GM23338 (cell line): ENCODE measurements at regions not wholly inside any gene's neighbourhood (a gene's known extent, or its start where the extent isn't known, plus 50 kb on each side); places are given as distances from the start of the nearest gene placed in this dataset.

Experiments used
- ATAC-seq: fragments of 200-7000 bp; cut with Tn5 transposase; 3 replicates; pipeline ENCODE4 v1.9.1; 2020
- DNase-seq: peaks from one replicate; pipeline ENCODE4 v3.0.0-alpha.2; 2015; ENCODE audit warnings: low spot score
- H2AFZ ChIP-seq: fragments of 200-600 bp; sonication (generic); 2 replicates; pipeline ENCODE4 v1.8.0; 2016; ENCODE audit warnings: antibody characterized with exemption, mild to moderate bottlenecking, moderate library complexity
- H3F3A ChIP-seq: fragments of 200-600 bp; sonication (generic); replicated peaks from 2 replicates; pipeline ENCODE4 v1.8.0; 2017; ENCODE audit warnings: antibody characterized with exemption, mixed run types, low read depth
- H3K27ac ChIP-seq: fragments of 200-600 bp; sonication (generic); 2 replicates; pipeline ENCODE4 v1.6.1; 2016; ENCODE audit warnings: low read depth
- H3K27me3 ChIP-seq: fragments of 200-600 bp; sonication (generic); 2 replicates; pipeline ENCODE4 v1.8.0; 2016; ENCODE audit warnings: mild to moderate bottlenecking, mixed run types, moderate library complexity; ENCODE audit not compliant: insufficient read depth
- H3K36me3 ChIP-seq: fragments of 200-600 bp; sonication (generic); 2 replicates; pipeline ENCODE4 v1.8.0; 2016; ENCODE audit warnings: mild to moderate bottlenecking; ENCODE audit not compliant: insufficient read depth
- H3K4me1 ChIP-seq: fragments of 200-600 bp; sonication (generic); 2 replicates; pipeline ENCODE4 v1.8.0; 2016; ENCODE audit warnings: mild to moderate bottlenecking, moderate library complexity; ENCODE audit not compliant: insufficient read depth
- H3K4me2 ChIP-seq: fragments of 200-600 bp; sonication (generic); 2 replicates; pipeline ENCODE4 v1.7.1; 2017; ENCODE audit warnings: mixed run types
- H3K4me3 ChIP-seq: fragments of 200-600 bp; sonication (generic); 2 replicates; pipeline ENCODE4 v1.6.1; 2016; ENCODE audit warnings: mixed run types
- H3K79me2 ChIP-seq: fragments of 200-600 bp; sonication (generic); replicated peaks from 2 replicates; pipeline ENCODE4 v1.8.0; 2017; ENCODE audit warnings: mild to moderate bottlenecking; ENCODE audit not compliant: insufficient read depth
- H3K9me2 ChIP-seq: fragments of 200-600 bp; sonication (generic); 2 replicates; pipeline ENCODE4 v1.8.0; 2017; ENCODE audit not compliant: insufficient read depth
- H4K20me1 ChIP-seq: fragments of 200-600 bp; sonication (generic); replicated peaks from 2 replicates; pipeline ENCODE4 v1.8.0; 2017; ENCODE audit warnings: mild to moderate bottlenecking; ENCODE audit not compliant: insufficient read depth
- H3K27ac Mint-ChIP-seq: 2 replicates; pipeline ENCODE4 v1.8.0; 2020; ENCODE audit warnings: inconsistent platforms, mild to moderate bottlenecking, moderate library complexity, mixed read lengths
- H3K27me3 Mint-ChIP-seq: 3 replicates; pipeline ENCODE4 v1.8.0; 2022; ENCODE audit warnings: low read depth, mild to moderate bottlenecking, moderate library complexity, mixed read lengths, inconsistent platforms; ENCODE audit not compliant: insufficient read depth, poor library complexity
- H3K36me3 Mint-ChIP-seq: 3 replicates; pipeline ENCODE4 v1.8.0; 2021; ENCODE audit warnings: low read depth, mild to moderate bottlenecking, inconsistent platforms, moderate library complexity, mixed read lengths
- H3K4me1 Mint-ChIP-seq: 3 replicates; pipeline ENCODE4 v1.8.0; 2020; ENCODE audit warnings: mild to moderate bottlenecking, inconsistent platforms, mixed read lengths
- H3K4me3 Mint-ChIP-seq: 3 replicates; pipeline ENCODE4 v1.8.0; 2021; ENCODE audit warnings: moderate library complexity, mild to moderate bottlenecking, inconsistent platforms, mixed read lengths
- H3K9me3 Mint-ChIP-seq: 3 replicates; pipeline ENCODE4 v1.8.0; 2020; ENCODE audit warnings: moderate library complexity, mild to moderate bottlenecking, inconsistent platforms, mixed read lengths
- CREB1 ChIP-seq: fragments of 250-450 bp; sonication (Bioruptor Pico); IDR thresholded peaks from 2 replicates; pipeline ENCODE4 v1.5.0; 2020; ENCODE audit warnings: low read depth, mild to moderate bottlenecking, moderate library complexity
- CTCF ChIP-seq, 2 experiments: fragments of 200-600 bp in 1 of 2; sonication (generic) in 1 of 2; conservative IDR thresholded peaks; 2 replicates each; pipeline versions ENCODE4 v1.5.1 to v1.6.1; 2016 to 2017; ENCODE audit warnings: antibody characterized with exemption in 2 of 2, low read depth in 2 of 2, mild to moderate bottlenecking in 2 of 2, moderate library complexity in 1 of 2
- ETS1 ChIP-seq: IDR thresholded peaks from 2 replicates; pipeline ENCODE4 v1.6.1; 2016; ENCODE audit warnings: antibody characterized with exemption
- EZH2 ChIP-seq: fragments of 200-600 bp; sonication (generic); IDR thresholded peaks from one replicate; pipeline ENCODE4 v1.8.0; 2017; ENCODE audit warnings: antibody characterized with exemption, mild to moderate bottlenecking, low read depth; ENCODE audit not compliant: unreplicated experiment
- EZH2phosphoT487 ChIP-seq: fragments of 200-600 bp; sonication (generic); IDR thresholded peaks from one replicate; pipeline ENCODE4 v1.8.1; 2018; ENCODE audit warnings: antibody characterized with exemption; ENCODE audit not compliant: unreplicated experiment
- JUNB ChIP-seq: IDR thresholded peaks from one replicate; pipeline ENCODE4 v1.6.1; 2016; ENCODE audit warnings: antibody characterized with exemption; ENCODE audit not compliant: unreplicated experiment
- NANOG ChIP-seq: IDR thresholded peaks from 2 replicates; pipeline ENCODE4 v1.6.1; 2016; ENCODE audit warnings: antibody characterized with exemption, borderline replicate concordance
- POLR2AphosphoS5 ChIP-seq: IDR thresholded peaks from 2 replicates; pipeline ENCODE4 v1.6.1; 2016; ENCODE audit warnings: antibody characterized with exemption, low read depth
- REST ChIP-seq: IDR thresholded peaks from one replicate; pipeline ENCODE4 v1.6.1; 2018; ENCODE audit warnings: antibody characterized with exemption; ENCODE audit not compliant: unreplicated experiment
- STAT1 ChIP-seq: IDR thresholded peaks from one replicate; pipeline ENCODE4 v1.6.1; 2016; ENCODE audit warnings: antibody characterized with exemption; ENCODE audit not compliant: unreplicated experiment
- ZNF114 ChIP-seq: fragments of 250-450 bp; sonication (Bioruptor Pico); IDR thresholded peaks from 2 replicates; pipeline ENCODE4 v1.5.0; 2020; ENCODE audit warnings: mild to moderate bottlenecking, moderate library complexity
- ZNF331 ChIP-seq: fragments of 250-450 bp; sonication (Bioruptor Pico); IDR thresholded peaks from 2 replicates; pipeline ENCODE4 v1.5.0; 2020; ENCODE audit warnings: low read depth, mild to moderate bottlenecking, moderate library complexity

GRCh38 chr17:12489325-12489724 is 176.4 kb upstream of the MYOCD start (continued):
- TF ChIP-seq REST (no peak), ZNF114 (CRISPR knock-in tag) (no peak), ETS1 (no peak), EZH2phosphoT487 (no peak), STAT1 (no peak)

GRCh38 chr17:12492450-12492849 is 173.2 kb upstream of the MYOCD start:
- no peak for DNase-seq
- H3K9me2 ChIP-seq: no peaks in the 10 kb centered on the region
- no peaks in the 10 kb centered on the region for H3K9me3 Mint-ChIP-seq
- no peak for ATAC-seq
- no peak overlapping the region for H3K27ac ChIP-seq
- no peak overlapping the region for H3K4me2 ChIP-seq
- H3K27me3 Mint-ChIP-seq: no peaks in the 10 kb centered on the region
- H3K79me2 ChIP-seq: no peaks in the 10 kb centered on the region
- H3K27me3 ChIP-seq: no peaks in the 10 kb centered on the region
- no peak overlapping the region for H3K4me3 ChIP-seq
- H3K36me3 Mint-ChIP-seq: no peaks in the 10 kb centered on the region
- H3K4me1 ChIP-seq: peaks cover 20% of the 10 kb centered on the region
- H3K4me1 Mint-ChIP-seq: peaks cover 20% of the 10 kb centered on the region
- H2AFZ ChIP-seq: no peak overlapping the region
- H3K27ac Mint-ChIP-seq: no peak overlapping the region
- no peaks in the 10 kb centered on the region for H3K36me3 ChIP-seq
- no peaks in the 10 kb centered on the region for H3F3A ChIP-seq
- no peak overlapping the region for H3K4me3 Mint-ChIP-seq
- no peaks in the 10 kb centered on the region for H4K20me1 ChIP-seq
- TF ChIP-seq EZH2phosphoT487: no peak
- TF ChIP-seq ZNF331 (CRISPR knock-in tag): no peak
- TF ChIP-seq CREB1 (CRISPR knock-in tag): no peak
- no peak for TF ChIP-seq REST
- no peak for TF ChIP-seq POLR2AphosphoS5
- no peak for TF ChIP-seq JUNB
- TF ChIP-seq ZNF114 (CRISPR knock-in tag): no peak
- TF ChIP-seq NANOG: no peak
- no peak for TF ChIP-seq CTCF (conservative IDR thresholded peaks at IDR 0.05; ENCODE audit: low read depth in 2 of 2)
- TF ChIP-seq ETS1: no peak
- TF ChIP-seq EZH2: no peak
- no peak for TF ChIP-seq STAT1
